H1 (cell line): ENCODE measurements at regions not wholly inside any gene's neighbourhood (a gene's known extent, or its start where the extent isn't known, plus 50 kb on each side); places are given as distances from the start of the nearest gene placed in this dataset.

Source experiments
- CTCF ChIA-PET: fragments of 300-600 bp; sonication (Branson Sonifier 250); formaldehyde crosslinking; loops from one replicate; lab custom pipeline; 2021; ENCODE audit not compliant: partially characterized antibody; lab: Charles Lee
- POLR2A ChIA-PET: fragments of 300-600 bp; sonication (Branson Sonifier 250); formaldehyde crosslinking; loops from one replicate; lab custom pipeline; 2021; ENCODE audit warnings: inconsistent platforms; ENCODE audit not compliant: partially characterized antibody; lab: Charles Lee
- DNase-seq, 2 experiments: peaks; one replicate each; pipeline versions ENCODE4 v3.0.0 to v3.0.0-alpha.2; 2010 to 2022; ENCODE audit warnings: low spot score in 2 of 2, low read depth in 1 of 2, mixed read lengths in 1 of 2
- FAIRE-seq: peaks from 2 replicates; lab custom pipeline; 2011; peaks lifted over from hg19 to GRCh38; lab: Jason Lieb, UNC
- H2AFZ ChIP-seq: 2 replicates; pipeline ENCODE4 v1.8.1; 2012; ENCODE audit warnings: low read length, inconsistent platforms
- H2AK5ac ChIP-seq: 2 replicates; pipeline ENCODE4 v1.6.1; 2013; ENCODE audit warnings: low read depth, low read length
- H2BK120ac ChIP-seq: replicated peaks from 2 replicates; pipeline ENCODE3; 2013; ENCODE audit warnings: low read depth, low read length, inconsistent platforms
- H2BK12ac ChIP-seq: 2 replicates; pipeline ENCODE4 v1.6.1; 2013; ENCODE audit warnings: low read depth, low read length
- H2BK15ac ChIP-seq: 2 replicates; pipeline ENCODE4 v1.6.1; 2013; ENCODE audit warnings: low read length
- H2BK20ac ChIP-seq: 2 replicates; pipeline ENCODE4 v1.6.1; 2013; ENCODE audit warnings: low read length
- H2BK5ac ChIP-seq: 2 replicates; pipeline ENCODE4 v1.6.1; 2013; ENCODE audit warnings: low read depth, low read length
- H3K14ac ChIP-seq: 2 replicates; pipeline ENCODE4 v1.6.1; 2013; ENCODE audit warnings: inconsistent platforms; ENCODE audit not compliant: insufficient read length
- H3K18ac ChIP-seq: 2 replicates; pipeline ENCODE4 v1.6.1; 2013; ENCODE audit warnings: low read length; ENCODE audit errors: extremely low read depth
- H3K23ac ChIP-seq: 2 replicates; pipeline ENCODE4 v1.6.1; 2013; ENCODE audit warnings: inconsistent platforms; ENCODE audit not compliant: insufficient read length
- H3K23me2 ChIP-seq: 2 replicates; pipeline ENCODE4 v1.6.1; 2013; ENCODE audit warnings: low read depth, low read length
- H3K27ac ChIP-seq: 2 replicates; pipeline ENCODE4 v1.6.1; 2011; ENCODE audit warnings: low read depth, low read length, inconsistent platforms
- H3K27me3 ChIP-seq, 4 experiments: replicated peaks in 1 of 4; 1 replicate in 1 of 4; 2 replicates in 3 of 4; pipeline versions ENCODE4 v1.6.1 to v1.8.1; 2011 to 2013; ENCODE audit warnings: low read length in 3 of 4, mild to moderate bottlenecking in 3 of 4, inconsistent platforms in 2 of 4, mixed read lengths in 2 of 4, moderate library complexity in 1 of 4; ENCODE audit not compliant: control insufficient read depth in 3 of 4, insufficient read depth in 3 of 4; ENCODE audit errors: extremely low read depth in 1 of 4
- H3K36me3 ChIP-seq, 4 experiments: 2 replicates each; pipeline versions ENCODE4 v1.6.1 to v1.8.1; 2011 to 2013; ENCODE audit warnings: mild to moderate bottlenecking in 4 of 4, low read length in 3 of 4, moderate library complexity in 2 of 4, control low read depth in 1 of 4, inconsistent platforms in 1 of 4; ENCODE audit not compliant: insufficient read depth in 4 of 4, control insufficient read depth in 2 of 4
- H3K4ac ChIP-seq: replicated peaks from 2 replicates; pipeline ENCODE3; 2013; ENCODE audit warnings: low read length, low read depth, mixed read lengths, inconsistent platforms; ENCODE audit not compliant: insufficient read length
- H3K4me1 ChIP-seq, 4 experiments: replicated peaks in 1 of 4; 1 replicate in 1 of 4; 2 replicates in 3 of 4; pipeline versions ENCODE4 v1.6.1 to v1.8.1; 2011 to 2013; ENCODE audit warnings: low read length in 3 of 4, inconsistent platforms in 2 of 4, mixed read lengths in 1 of 4; ENCODE audit not compliant: insufficient read depth in 4 of 4, control insufficient read depth in 3 of 4
- H3K4me2 ChIP-seq, 2 experiments: 2 replicates each; pipeline versions ENCODE4 v1.6.1 to v1.8.1; 2011 to 2013; ENCODE audit warnings: low read depth in 2 of 2, low read length in 2 of 2, control low read depth in 1 of 2, inconsistent platforms in 1 of 2, mild to moderate bottlenecking in 1 of 2; ENCODE audit not compliant: insufficient read depth in 1 of 2
- H3K4me3 ChIP-seq, 4 experiments: fragments of 200-600, 300-600 bp in 1 of 4; sonication (generic), shearing (Covaris generic), sonication (Bioruptor Twin) in 1 of 4; 2 replicates each; pipeline versions ENCODE4 v1.5.1 to v1.8.1; 2011 to 2016; ENCODE audit warnings: low read length in 4 of 4, low read depth in 3 of 4, control low read depth in 2 of 4, inconsistent platforms in 2 of 4, mild to moderate bottlenecking in 2 of 4, mixed read lengths in 1 of 4, moderate library complexity in 1 of 4; ENCODE audit not compliant: insufficient read depth in 2 of 4; ENCODE audit errors: extremely low read depth in 1 of 4
- H3K56ac ChIP-seq: replicated peaks from 2 replicates; pipeline ENCODE3; 2013; ENCODE audit warnings: low read depth, mild to moderate bottlenecking, mixed read lengths, low read length, inconsistent platforms; ENCODE audit not compliant: insufficient read length
- H3K79me1 ChIP-seq: 2 replicates; pipeline ENCODE4 v1.6.1; 2013; ENCODE audit warnings: low read depth, low read length, control low read depth
- H3K79me2 ChIP-seq, 2 experiments: 2 replicates each; pipeline versions ENCODE4 v1.6.1 to v1.8.1; 2012 to 2013; ENCODE audit warnings: low read length in 2 of 2, mild to moderate bottlenecking in 2 of 2, inconsistent platforms in 1 of 2; ENCODE audit not compliant: insufficient read depth in 2 of 2, control insufficient read depth in 1 of 2
- H3K9ac ChIP-seq, 4 experiments: replicated peaks in 1 of 4; 1 replicate in 1 of 4; 2 replicates in 3 of 4; pipeline versions ENCODE4 v1.6.1 to v1.8.1; 2011 to 2013; ENCODE audit warnings: low read depth in 3 of 4, low read length in 3 of 4, control low read depth in 2 of 4, mild to moderate bottlenecking in 2 of 4, moderate library complexity in 2 of 4, inconsistent platforms in 1 of 4; ENCODE audit errors: extremely low read depth in 1 of 4
- H3K9me3 ChIP-seq, 2 experiments: 2 replicates each; pipeline versions ENCODE4 v1.6.1 to v1.8.1; 2012 to 2013; ENCODE audit warnings: mild to moderate bottlenecking in 2 of 2, moderate library complexity in 2 of 2, control low read depth in 1 of 2, inconsistent platforms in 1 of 2, low read depth in 1 of 2, low read length in 1 of 2, mixed read lengths in 1 of 2; ENCODE audit not compliant: insufficient read depth in 2 of 2
- H4K20me1 ChIP-seq, 2 experiments: replicated peaks in 1 of 2; 2 replicates each; pipeline versions ENCODE3 to v1.8.1; 2011 to 2013; ENCODE audit warnings: inconsistent platforms in 2 of 2, low read length in 2 of 2, mild to moderate bottlenecking in 1 of 2; ENCODE audit not compliant: insufficient read depth in 2 of 2, control insufficient read depth in 1 of 2
- H4K5ac ChIP-seq: 2 replicates; pipeline ENCODE4 v1.6.1; 2013; ENCODE audit warnings: low read length, low read depth, mixed read lengths, inconsistent platforms; ENCODE audit not compliant: insufficient read length
- H4K8ac ChIP-seq: 2 replicates; pipeline ENCODE4 v1.8.0; 2013; ENCODE audit warnings: mild to moderate bottlenecking, moderate library complexity, low read length, inconsistent platforms; ENCODE audit not compliant: insufficient read depth; ENCODE audit errors: extremely low read depth
- H4K91ac ChIP-seq: replicated peaks from 2 replicates; pipeline ENCODE3; 2013; ENCODE audit warnings: low read length, mixed read lengths, inconsistent platforms; ENCODE audit not compliant: insufficient read length
- BACH1 ChIP-seq: IDR thresholded peaks from 2 replicates; pipeline ENCODE4 v1.6.1; 2012; ENCODE audit warnings: low read length, improper control_type of control experiment
- CBX8 ChIP-seq: fragments of 300-800, 300-1000 bp; sonication (generic); IDR thresholded peaks from 2 replicates; pipeline ENCODE4 v1.7.1; 2016; ENCODE audit warnings: low read depth, low read length, borderline replicate concordance
- GABPA ChIP-seq: IDR thresholded peaks from 2 replicates; pipeline ENCODE4 v1.6.1; 2011; ENCODE audit warnings: mild to moderate bottlenecking, low read length, moderate library complexity, borderline replicate concordance; ENCODE audit not compliant: insufficient read depth
- KDM1A ChIP-seq: fragments of 200-600, 300-600 bp; sonication (generic); IDR thresholded peaks from 2 replicates; pipeline ENCODE4 v1.7.1; 2016; ENCODE audit warnings: mild to moderate bottlenecking, low read length, borderline replicate concordance
- MAFK ChIP-seq: IDR thresholded peaks from 2 replicates; pipeline ENCODE4 v1.6.1; 2012; ENCODE audit warnings: low read depth, mild to moderate bottlenecking, improper control_type of control experiment, low read length
- PHF8 ChIP-seq: fragments of 200-600 bp; sonication (generic); conservative IDR thresholded peaks from 2 replicates; pipeline ENCODE4 v1.7.1; 2012; ENCODE audit warnings: low read depth, mild to moderate bottlenecking, inconsistent platforms, low read length, moderate library complexity
- RAD21 ChIP-seq, 2 experiments: IDR thresholded peaks in 1 of 2; conservative IDR thresholded peaks in 1 of 2; 2 replicates each; pipeline ENCODE4 v1.6.1; 2011; ENCODE audit warnings: low read depth in 2 of 2, low read length in 2 of 2, improper control_type of control experiment in 1 of 2, inconsistent platforms in 1 of 2, mild to moderate bottlenecking in 1 of 2, moderate library complexity in 1 of 2
- SIRT6 ChIP-seq: IDR thresholded peaks from one replicate; pipeline ENCODE4 v1.7.1; 2012; ENCODE audit warnings: low read length, inconsistent platforms
- SUZ12 ChIP-seq: fragments of 200-600 bp; sonication (generic); IDR thresholded peaks from 2 replicates; pipeline ENCODE4 v1.6.1; 2012; ENCODE audit warnings: mild to moderate bottlenecking, inconsistent platforms, low read length, moderate library complexity, mixed read lengths
- TCF12 ChIP-seq: IDR thresholded peaks from 2 replicates; pipeline ENCODE4 v1.6.1; 2011; ENCODE audit warnings: low read depth, mild to moderate bottlenecking, low read length
- YY1 ChIP-seq: IDR thresholded peaks from 2 replicates; pipeline ENCODE4 v1.6.1; 2011; ENCODE audit warnings: low read depth, mild to moderate bottlenecking, low read length
- WGBS, 2 experiments: shearing (Covaris generic) in 1 of 2; methylation state at CpG; one replicate each; pipeline versions ENCODE4 v1.1.6 to v1.1.7; 2013 to 2015; ENCODE audit warnings: low lambda C conversion rate in 2 of 2, mixed read lengths in 2 of 2, inconsistent platforms in 1 of 2, low coverage in 1 of 2, missing lambda C conversion rate in 1 of 2; ENCODE audit not compliant: insufficient replicate concordance in 2 of 2, insufficient coverage in 1 of 2, insufficient read length in 1 of 2; ENCODE audit errors: extremely low coverage in 1 of 2, missing lambda C conversion rate in 1 of 2; 5-methylcytosine and 5-hydroxymethylcytosine counted together
- TF ChIP-seq, protein P1 (sequence below), 3 experiments: IDR thresholded peaks; 1 replicate in 2 of 3; 2 replicates in 1 of 3; pipeline versions ENCODE4 v1.5.1 to v1.6.1; 2011; ENCODE audit warnings: low read length in 3 of 3, mild to moderate bottlenecking in 3 of 3, inconsistent platforms in 2 of 3, low read depth in 1 of 3, moderate library complexity in 1 of 3; ENCODE audit not compliant: insufficient read depth in 1 of 3; ENCODE audit errors: control extremely low read depth in 1 of 3

DNA sequence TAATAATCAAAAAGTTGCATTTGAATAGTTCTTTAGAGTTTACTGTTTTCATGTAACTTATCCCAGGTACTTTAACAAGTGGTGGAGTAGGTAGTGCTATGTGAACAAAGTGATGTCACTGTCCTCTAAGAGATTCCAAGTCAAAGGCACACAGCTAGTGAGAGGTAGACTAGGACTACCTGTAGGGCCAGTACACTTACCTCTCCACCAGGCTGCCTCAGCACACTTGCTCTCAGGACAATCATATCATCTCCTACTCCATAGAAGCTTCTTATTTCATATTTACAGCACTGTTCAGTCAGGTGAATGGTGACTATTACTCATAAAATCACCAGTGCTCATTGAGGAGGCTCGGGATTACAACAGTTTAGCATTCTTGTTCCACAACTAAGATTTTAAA, 173.0 kb upstream of the EMCN start:
- Histone ChIP-seq H3K9ac (no peak overlapping the region), H2AK5ac (no peak overlapping the region), H3K18ac (no peak overlapping the region), H3K27me3 (no peaks in the 10 kb centered on the region), H4K91ac (no peak overlapping the region), H4K20me1 (no peaks in the 10 kb centered on the region), H2BK15ac (no peak overlapping the region), H3K23me2 (no peaks in the 10 kb centered on the region), H3K23ac (no peak overlapping the region), H3K4me2 (no peak overlapping the region), H3K56ac (no peak overlapping the region), H2BK120ac (no peak overlapping the region), H3K9me3 (no peaks in the 10 kb centered on the region), H3K36me3 (no peaks in the 10 kb centered on the region), H4K8ac (no peak overlapping the region), H3K14ac (no peak overlapping the region), H4K5ac (no peak overlapping the region), H3K79me1 (no peaks in the 10 kb centered on the region), H2BK12ac (no peak overlapping the region), H3K79me2 (no peaks in the 10 kb centered on the region), H3K4ac (no peak overlapping the region), H3K27ac (no peak overlapping the region), H3K4me3 (no peak overlapping the region), H2BK20ac (no peak overlapping the region), H2BK5ac (no peak overlapping the region), H3K4me1 (no peaks in the 10 kb centered on the region), H2AFZ (no peak overlapping the region)
- ChIA-PET CTCF (interaction anchor here (0.7 to 1.0 kb wide), 2 partner anchors 11 to 76 kb away, joined by 3 read pairs; no protein-coding TSS in a partner anchor), POLR2A (interaction anchor here (0.6 kb wide), 1 partner anchor 141 kb away, joined by 4 read pairs; no protein-coding TSS in a partner anchor)
- DNase-seq (no peak), FAIRE-seq (no peak)
- 89% methylated on average over 1 of the region's 1 CpG; no CpG with 5 or more reads in 1 of the 2 experiments for WGBS, 2 experiments
- TF ChIP-seq YY1 (no peak), GABPA (no peak), TCF12 (no peak), PHF8 (no peak), MAFK (no peak), KDM1A (no peak), SUZ12 (no peak), RAD21 (IDR thresholded peaks at IDR 0.05 in 1 of 2, conservative IDR thresholded peaks at IDR 0.05 in 1 of 2; ENCODE audit: low read depth in 2 of 2, low read length in 2 of 2) (peak; percentile 24 to 32; a peak in 3 of 4 replicates), SIRT6 (no peak), BACH1 (no peak), CBX8 (no peak)
- TF ChIP-seq, protein P1, sequence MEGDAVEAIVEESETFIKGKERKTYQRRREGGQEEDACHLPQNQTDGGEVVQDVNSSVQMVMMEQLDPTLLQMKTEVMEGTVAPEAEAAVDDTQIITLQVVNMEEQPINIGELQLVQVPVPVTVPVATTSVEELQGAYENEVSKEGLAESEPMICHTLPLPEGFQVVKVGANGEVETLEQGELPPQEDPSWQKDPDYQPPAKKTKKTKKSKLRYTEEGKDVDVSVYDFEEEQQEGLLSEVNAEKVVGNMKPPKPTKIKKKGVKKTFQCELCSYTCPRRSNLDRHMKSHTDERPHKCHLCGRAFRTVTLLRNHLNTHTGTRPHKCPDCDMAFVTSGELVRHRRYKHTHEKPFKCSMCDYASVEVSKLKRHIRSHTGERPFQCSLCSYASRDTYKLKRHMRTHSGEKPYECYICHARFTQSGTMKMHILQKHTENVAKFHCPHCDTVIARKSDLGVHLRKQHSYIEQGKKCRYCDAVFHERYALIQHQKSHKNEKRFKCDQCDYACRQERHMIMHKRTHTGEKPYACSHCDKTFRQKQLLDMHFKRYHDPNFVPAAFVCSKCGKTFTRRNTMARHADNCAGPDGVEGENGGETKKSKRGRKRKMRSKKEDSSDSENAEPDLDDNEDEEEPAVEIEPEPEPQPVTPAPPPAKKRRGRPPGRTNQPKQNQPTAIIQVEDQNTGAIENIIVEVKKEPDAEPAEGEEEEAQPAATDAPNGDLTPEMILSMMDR (IDR thresholded peaks at IDR 0.05; ENCODE audit: control extremely low read depth in 1 of 3, insufficient read depth in 1 of 3, low read depth in 1 of 3, low read length in 3 of 3): peak in 1 of 3 experiments; percentile 20; a peak in 1 of 4 replicates
